Urinary bladder (tissue), 3 donors: ENCODE measurements at regions not wholly inside any gene's neighbourhood (a gene's known extent, or its start where the extent isn't known, plus 50 kb on each side); places are given as distances from the start of the nearest gene placed in this dataset.
A peak's percentile ranks its signal among the peaks of the same experiment; 100 is the strongest.

Source experiments
- DNase-seq: peaks from one replicate; pipeline ENCODE4 v3.0.0-alpha.2; 2015; ENCODE audit errors: extremely low spot score
- H3K27ac ChIP-seq: one replicate; pipeline ENCODE4 v1.5.1; 2013; ENCODE audit warnings: low read depth, mild to moderate bottlenecking, moderate library complexity
- H3K36me3 ChIP-seq: one replicate; pipeline ENCODE4 v1.6.1; 2013; ENCODE audit warnings: mild to moderate bottlenecking, moderate library complexity; ENCODE audit not compliant: insufficient read depth
- H3K4me1 ChIP-seq: one replicate; pipeline ENCODE4 v1.6.1; 2013; ENCODE audit warnings: mild to moderate bottlenecking, moderate library complexity; ENCODE audit not compliant: insufficient read depth
- H3K4me3 ChIP-seq: one replicate; pipeline ENCODE4 v1.5.1; 2013; ENCODE audit warnings: low read depth, low read length
- WGBS: extraction: QIAGEN DNeasy Blood & Tissue Kit; methylation state at CpG from one replicate; pipeline ENCODE4 v1.1.7; 2013; 5-methylcytosine and 5-hydroxymethylcytosine counted together
- donor health status: healthy with polysubstance abuse.
- donor health status: healthy.

- DNase-seq: no peak
These were observed 221.0 kb downstream of the GLI2 start for GRCh38 chr2:120956486-120957156.

GRCh38 chr2:120957905-120958304 lies 222.2 kb downstream of the GLI2 start:
- Histone ChIP-seq H3K27ac (no peak overlapping the region), H3K4me3 (no peak overlapping the region), H3K36me3 (no peaks in the 10 kb centered on the region), H3K4me1 (no peaks in the 10 kb centered on the region)
- WGBS: 84% methylated on average over 5 of the region's 5 CpGs
- no peak for DNase-seq

More at GRCh38 chr2:120956486-120957156, 221.0 kb downstream of the GLI2 start:
- H3K27ac ChIP-seq: no peak overlapping the region
- H3K4me1 ChIP-seq: no peaks in the 10 kb centered on the region
- H3K4me3 ChIP-seq: no peak overlapping the region
- WGBS: 90% methylated on average over 14 of the region's 14 CpGs
- no peaks in the 10 kb centered on the region for H3K36me3 ChIP-seq

- no peak overlapping the region for H3K27ac ChIP-seq
- no peak for DNase-seq
- H3K4me1 ChIP-seq: no peaks in the 10 kb centered on the region
- H3K4me3 ChIP-seq: no peak overlapping the region
- H3K36me3 ChIP-seq: no peaks in the 10 kb centered on the region
- 79% methylated on average over 17 of the region's 17 CpGs for WGBS
These were observed 223.1 kb downstream of the GLI2 start for GRCh38 chr2:120958623-120959366.

- H3K4me1 ChIP-seq: no peaks in the 10 kb centered on the region
- WGBS: 58% methylated on average over 13 of the region's 13 CpGs
- DNase-seq: peak; percentile 29
- no peak overlapping the region for H3K27ac ChIP-seq
- no peak overlapping the region for H3K4me3 ChIP-seq
- H3K36me3 ChIP-seq: no peaks in the 10 kb centered on the region
These were observed 223.8 kb downstream of the GLI2 start for GRCh38 chr2:120959426-120959825.

DNA sequence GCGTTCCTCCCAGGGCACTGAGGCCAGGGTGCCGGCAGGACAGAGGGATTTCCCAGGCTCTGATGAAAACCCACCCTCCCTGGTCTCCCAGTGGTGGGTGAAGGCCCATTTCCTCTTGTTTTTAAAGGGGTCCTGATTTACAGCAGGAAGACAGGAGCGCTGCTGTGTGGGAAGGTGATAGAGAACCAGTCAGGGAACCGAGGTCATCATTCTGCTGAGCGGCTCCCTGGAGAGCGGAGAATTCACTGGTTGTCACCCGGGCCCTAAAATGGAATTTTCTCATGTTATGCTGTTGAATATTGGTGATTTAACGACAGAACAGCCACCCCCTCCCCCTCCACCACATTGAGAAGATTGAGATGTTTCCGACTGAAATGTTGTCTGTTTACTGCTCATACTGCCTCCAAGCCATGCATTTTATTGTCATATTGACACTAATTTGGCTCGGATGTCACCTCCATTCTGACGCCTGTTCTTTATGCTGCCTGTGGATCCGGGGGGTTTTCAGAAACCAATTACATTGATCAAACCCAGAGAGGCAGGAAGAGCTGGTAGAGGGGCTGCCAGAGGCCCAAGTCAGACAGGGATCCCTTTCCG lies 225.2 kb downstream of the GLI2 start:
- WGBS: 85% methylated on average over 13 of the region's 13 CpGs
- no peak overlapping the region for H3K4me3 ChIP-seq
- DNase-seq: no peak

DNA sequence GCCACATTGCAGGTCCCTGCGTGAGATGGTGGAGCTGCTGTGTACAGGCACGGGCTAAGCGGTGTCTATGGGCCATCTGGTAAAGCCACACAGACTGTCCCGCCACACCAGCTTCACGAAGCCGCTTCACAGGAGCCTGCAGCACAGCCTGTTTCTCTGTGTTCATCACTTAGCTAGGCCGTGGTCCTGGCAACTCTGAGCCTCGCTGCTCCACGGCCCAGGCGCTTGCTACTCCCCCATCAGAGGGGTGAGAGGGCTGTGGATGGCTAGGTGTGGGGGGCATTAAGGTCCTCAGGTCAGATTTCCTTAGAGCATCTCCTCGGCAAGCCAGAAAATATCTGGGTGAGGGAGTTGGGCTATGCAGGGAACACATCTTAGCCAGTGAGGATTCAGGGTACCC lies 225.7 kb downstream of the GLI2 start:
- no peak overlapping the region for H3K4me3 ChIP-seq

More for the DNA sequence above, 225.2 kb downstream of the GLI2 start:
- Histone ChIP-seq H3K36me3 (no peaks in the 10 kb centered on the region), H3K4me1 (no peaks in the 10 kb centered on the region), H3K27ac (no peak overlapping the region)

GRCh38 chr2:120963997-120964705 lies 228.5 kb downstream of the GLI2 start:
- no peak overlapping the region for H3K4me3 ChIP-seq
- H3K4me1 ChIP-seq: no peaks in the 10 kb centered on the region
- no peak overlapping the region for H3K27ac ChIP-seq
- WGBS: 75% methylated on average over 12 of the region's 12 CpGs
- H3K36me3 ChIP-seq: no peaks in the 10 kb centered on the region
- DNase-seq: no peak

More for the DNA sequence above, 225.7 kb downstream of the GLI2 start:
- Histone ChIP-seq H3K4me1 (no peaks in the 10 kb centered on the region), H3K36me3 (no peaks in the 10 kb centered on the region), H3K27ac (no peak overlapping the region)
- no peak for DNase-seq
- WGBS: 75% methylated on average over 11 of the region's 11 CpGs

- Histone ChIP-seq H3K36me3 (no peaks in the 10 kb centered on the region), H3K4me1 (no peaks in the 10 kb centered on the region), H3K27ac (no peak overlapping the region), H3K4me3 (no peak overlapping the region)
- no peak for DNase-seq
- WGBS: 88% methylated on average over 2 of the region's 2 CpGs
These were observed 229.2 kb downstream of the GLI2 start for GRCh38 chr2:120964819-120965218.

GRCh38 chr2:120966510-120967254 lies 231.0 kb downstream of the GLI2 start:
- 93% methylated on average over 12 of the region's 12 CpGs for WGBS
- Histone ChIP-seq H3K36me3 (no peaks in the 10 kb centered on the region), H3K4me3 (no peak overlapping the region), H3K27ac (no peak overlapping the region), H3K4me1 (no peaks in the 10 kb centered on the region)
- no peak for DNase-seq

DNA sequence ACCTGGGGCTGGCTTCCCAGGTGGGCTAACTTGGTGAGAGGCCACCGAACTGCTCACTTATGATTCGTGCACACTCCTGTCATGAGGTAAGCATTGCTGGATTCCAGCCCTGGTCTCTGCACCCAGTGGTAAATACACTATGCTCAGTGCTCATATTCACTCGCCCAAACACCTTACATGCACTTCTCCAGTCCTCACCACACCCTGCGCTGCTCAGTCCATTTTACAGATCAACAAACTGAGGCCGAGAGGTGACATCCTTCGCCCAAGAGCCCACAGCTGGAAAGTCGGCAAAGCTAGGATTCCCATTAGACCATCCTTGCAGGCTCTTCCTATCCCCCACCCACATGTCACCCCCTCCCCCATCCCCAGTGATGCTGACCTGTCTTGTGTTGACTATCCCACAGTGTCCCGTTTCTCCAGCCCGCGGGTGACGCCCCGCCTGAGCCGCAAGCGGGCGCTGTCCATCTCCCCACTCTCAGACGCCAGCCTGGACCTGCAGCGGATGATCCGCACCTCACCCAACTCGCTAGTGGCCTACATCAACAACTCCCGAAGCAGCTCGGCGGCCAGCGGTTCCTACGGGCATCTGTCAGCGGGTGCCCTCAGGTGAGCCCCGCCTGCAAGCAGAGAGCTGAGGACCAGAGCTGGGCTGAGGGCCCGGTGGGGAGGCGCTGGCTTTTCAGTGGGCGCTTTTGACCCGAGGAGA lies 232.8 kb downstream of the GLI2 start:
- no peak for DNase-seq
- H3K36me3 ChIP-seq: no peaks in the 10 kb centered on the region
- no peak overlapping the region for H3K4me3 ChIP-seq
- H3K27ac ChIP-seq: no peak overlapping the region
- no peaks in the 10 kb centered on the region for H3K4me1 ChIP-seq
- 93% methylated on average over 30 of the region's 30 CpGs for WGBS

DNA sequence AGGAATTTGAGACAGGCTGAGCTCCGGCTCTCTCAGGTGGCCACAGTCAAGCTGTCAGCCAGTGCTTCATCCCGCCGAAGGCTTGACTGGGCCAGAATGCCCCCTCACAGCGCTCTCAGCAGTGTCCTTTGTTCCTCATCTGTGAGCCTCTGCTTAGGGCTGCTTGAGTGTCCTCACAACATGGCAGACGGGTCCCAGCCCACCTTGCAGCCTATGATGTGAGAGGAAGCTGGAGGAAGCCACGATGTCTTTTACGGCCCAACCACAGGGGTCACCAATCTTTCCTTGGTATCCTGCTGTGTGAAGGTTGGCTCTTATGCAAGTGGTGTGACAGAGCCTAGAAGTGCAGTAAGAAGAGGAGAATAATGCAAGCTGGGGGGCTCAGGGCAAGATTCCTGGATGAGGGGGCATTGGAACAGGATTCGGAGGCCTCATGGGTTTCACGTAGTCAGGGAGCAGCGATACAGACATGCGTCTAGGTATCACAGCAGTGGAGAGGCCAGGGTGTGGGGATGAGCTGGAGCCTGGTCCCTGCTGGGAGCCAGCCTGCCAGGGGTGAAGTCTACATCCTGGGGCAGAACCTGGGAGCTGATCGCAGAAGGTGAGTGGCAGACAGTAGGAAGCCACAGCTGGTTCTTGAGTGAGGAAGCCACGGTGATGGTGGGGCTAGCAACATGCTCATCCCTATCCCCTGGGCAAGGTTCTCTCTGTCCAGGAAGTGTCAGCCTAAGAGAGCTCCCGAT lies 234.1 kb downstream of the GLI2 start:
- 87% methylated on average over 14 of the region's 14 CpGs for WGBS
- no peaks in the 10 kb centered on the region for H3K36me3 ChIP-seq
- H3K4me3 ChIP-seq: no peak overlapping the region
- H3K4me1 ChIP-seq: no peaks in the 10 kb centered on the region
- no peak overlapping the region for H3K27ac ChIP-seq
- no peak for DNase-seq

DNA sequence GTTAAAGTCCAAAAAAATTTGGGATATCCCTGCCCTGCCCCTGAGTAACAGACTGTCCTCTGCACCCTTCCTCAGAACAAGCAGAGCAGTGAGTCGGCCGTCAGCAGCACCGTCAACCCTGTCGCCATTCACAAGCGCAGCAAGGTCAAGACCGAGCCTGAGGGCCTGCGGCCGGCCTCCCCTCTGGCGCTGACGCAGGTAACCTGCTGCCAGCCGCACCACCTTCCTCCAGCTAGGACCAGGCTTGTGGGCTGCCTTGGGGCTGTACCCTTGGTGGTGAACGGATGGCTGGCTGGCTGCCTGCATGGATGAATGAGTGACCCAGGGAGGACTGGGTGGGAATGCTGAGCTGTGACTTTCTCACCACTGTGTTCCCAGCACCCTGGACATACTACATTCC lies 236.2 kb downstream of the GLI2 start:
- WGBS: 96% methylated on average over 12 of the region's 12 CpGs
- no peak overlapping the region for H3K4me3 ChIP-seq
- no peak for DNase-seq
- no peaks in the 10 kb centered on the region for H3K36me3 ChIP-seq
- H3K27ac ChIP-seq: no peak overlapping the region
- no peaks in the 10 kb centered on the region for H3K4me1 ChIP-seq
